Stimulated activated CD4-positive, alpha-beta T cell treated with anti-CD3 and anti-CD28 coated beads, TNF-alpha, amount 100 ng/mL, for 48 hours (primary cell): ENCODE measurements at regions not wholly inside any gene's neighbourhood (a gene's known extent, or its start where the extent isn't known, plus 50 kb on each side); places are given as distances from the start of the nearest gene placed in this dataset.
"Not testable (repeated sequence)": the region's sequence is repeated elsewhere in the genome, so short reads cannot be mapped to it uniquely, and the experiment has no call there.

ENCODE experiments used
- DNase-seq, 3 donors: peaks; one replicate each; pipeline ENCODE4 v3.0.0-alpha.2; 2020; ENCODE audit warnings: low read depth in 3 of 3

GRCh38 chr9:108041551-108041950 lies 552.0 kb upstream of the KLF4 start:
- no peak for DNase-seq

DNA sequence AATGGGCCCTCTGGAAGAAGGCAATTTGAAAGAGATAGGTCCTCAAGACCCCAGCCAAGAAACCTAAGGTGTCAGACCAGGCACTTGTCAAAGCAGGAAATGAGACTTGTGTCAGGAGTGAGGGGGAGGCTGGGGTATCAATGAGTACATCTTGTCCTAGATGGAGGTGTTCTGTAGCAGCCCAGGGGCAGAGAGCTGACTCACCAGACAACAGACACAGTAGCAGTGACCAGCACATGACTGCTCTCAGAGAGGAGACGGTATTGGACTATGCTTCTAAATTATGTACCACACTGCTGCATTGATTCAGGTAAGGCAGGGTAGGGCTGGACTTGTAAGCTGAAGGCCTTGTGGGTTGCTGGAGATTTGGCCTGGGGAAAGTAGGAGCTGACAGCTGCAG lies 551.2 kb upstream of the KLF4 start:
- no peak for DNase-seq

DNA sequence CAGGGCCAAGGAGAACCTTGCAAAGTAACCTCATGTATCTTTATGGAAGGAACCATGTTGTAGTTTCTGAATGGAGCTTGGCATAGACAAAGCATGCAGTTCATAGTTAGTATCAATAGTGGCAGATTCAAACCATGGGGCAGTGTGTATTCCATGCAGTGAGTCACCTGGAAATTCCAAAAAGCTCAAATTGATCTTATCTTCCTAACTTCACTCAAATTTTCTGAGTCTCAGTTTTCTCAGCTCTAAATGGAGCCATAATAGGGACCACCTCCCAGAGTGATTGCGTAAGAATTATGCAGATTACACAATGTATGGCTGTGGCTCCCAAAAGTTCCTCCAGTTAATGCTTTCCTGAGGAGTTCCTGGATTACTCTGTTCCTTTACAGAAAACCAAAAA lies 549.9 kb upstream of the KLF4 start:
- DNase-seq = no peak

GRCh38 chr9:108039012-108039411 lies 549.4 kb upstream of the KLF4 start:
- DNase-seq = no peak

DNA sequence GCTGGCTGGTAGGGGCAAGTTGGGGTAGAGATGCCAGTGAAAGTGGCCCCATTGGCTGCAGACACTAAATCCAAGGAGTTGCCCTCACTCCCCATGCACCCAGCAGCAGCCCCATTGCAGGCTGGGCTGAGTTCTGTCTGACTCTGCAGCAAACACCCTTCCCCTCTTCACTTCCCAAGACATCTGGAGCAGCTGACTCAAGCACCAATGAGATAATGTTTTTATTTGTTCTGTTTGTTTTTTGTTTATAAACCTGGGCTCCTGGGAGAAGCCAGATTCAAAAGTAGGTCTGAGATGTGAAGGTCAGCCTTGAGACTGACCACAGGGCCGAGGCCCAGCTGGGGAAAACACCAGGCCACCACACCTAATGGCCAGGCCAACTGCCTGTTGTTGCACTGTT lies 545.9 kb upstream of the KLF4 start:
- no peak for DNase-seq

DNA sequence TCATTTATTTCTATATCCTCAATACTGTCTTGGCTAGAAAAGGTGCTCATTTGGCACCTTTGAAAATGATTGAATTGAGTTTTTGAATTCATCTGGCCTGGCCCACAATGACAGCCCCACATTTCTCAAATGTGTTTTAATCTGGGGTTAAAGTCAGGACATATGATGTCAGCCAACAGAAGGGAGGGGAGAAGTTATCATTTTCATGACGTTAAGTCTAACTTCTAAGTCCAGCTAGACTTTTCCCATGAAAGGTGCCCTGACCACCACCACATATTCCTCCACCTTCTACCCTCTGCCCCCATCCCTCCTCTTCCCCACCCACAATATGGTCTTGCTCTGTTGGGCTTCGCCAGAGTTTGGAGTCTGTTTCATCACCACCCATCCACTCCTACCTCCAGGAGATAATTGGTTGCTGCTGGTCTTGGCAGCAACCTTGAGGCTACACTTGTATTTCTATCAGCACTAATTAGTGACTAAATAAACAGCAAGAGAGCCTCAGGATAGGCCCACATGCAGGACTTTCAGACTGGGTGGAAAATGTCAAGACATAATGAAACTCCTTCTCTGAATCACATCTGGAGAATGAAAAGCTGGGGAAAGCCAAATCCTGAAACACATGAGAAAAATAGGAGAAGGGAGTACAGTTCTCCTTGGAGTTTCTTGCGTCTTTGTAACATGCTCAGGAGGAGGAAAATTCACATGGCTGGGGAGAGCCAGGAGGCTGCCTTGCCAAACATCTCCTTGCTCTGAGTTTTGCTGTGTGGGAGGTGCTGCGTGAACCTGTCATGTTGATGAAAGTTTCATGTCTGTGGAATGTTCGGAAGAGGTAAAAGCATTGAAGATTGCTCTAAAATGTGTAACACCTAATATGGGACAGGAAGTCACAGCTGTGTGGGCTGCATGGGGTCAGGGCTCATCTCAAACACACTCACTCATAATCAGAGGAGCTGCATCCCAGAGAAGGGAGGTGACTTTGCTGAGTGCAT lies 544.7 kb upstream of the KLF4 start:
- DNase-seq = no peak

GRCh38 chr9:108032079-108032478 lies 542.5 kb upstream of the KLF4 start:
- DNase-seq = not testable (repeated sequence)

DNA sequence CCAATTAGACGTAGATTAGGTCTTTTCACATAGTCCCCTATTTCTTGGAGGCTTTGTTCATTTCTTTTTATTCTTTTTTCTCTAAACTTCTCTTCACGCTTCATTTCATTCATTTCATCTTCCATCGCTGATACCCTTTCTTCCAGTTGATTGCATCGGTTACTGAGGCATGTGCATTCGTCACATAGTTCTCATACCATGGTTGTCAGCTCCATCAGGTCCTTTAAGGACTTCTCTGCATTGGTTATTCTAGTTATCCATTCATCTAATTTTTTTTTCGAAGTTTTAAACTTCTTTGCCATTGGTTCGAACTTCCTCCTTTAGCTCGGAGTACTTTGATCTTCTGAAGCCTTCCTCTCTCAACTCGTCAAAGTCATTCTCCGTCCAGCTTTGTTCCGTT lies 541.7 kb upstream of the KLF4 start:
- not testable (repeated sequence) for DNase-seq

GRCh38 chr9:108026718-108027117 lies 537.1 kb upstream of the KLF4 start:
- DNase-seq = not testable (repeated sequence)

GRCh38 chr9:108024604-108025003 lies 535.0 kb upstream of the KLF4 start:
- no peak for DNase-seq

DNA sequence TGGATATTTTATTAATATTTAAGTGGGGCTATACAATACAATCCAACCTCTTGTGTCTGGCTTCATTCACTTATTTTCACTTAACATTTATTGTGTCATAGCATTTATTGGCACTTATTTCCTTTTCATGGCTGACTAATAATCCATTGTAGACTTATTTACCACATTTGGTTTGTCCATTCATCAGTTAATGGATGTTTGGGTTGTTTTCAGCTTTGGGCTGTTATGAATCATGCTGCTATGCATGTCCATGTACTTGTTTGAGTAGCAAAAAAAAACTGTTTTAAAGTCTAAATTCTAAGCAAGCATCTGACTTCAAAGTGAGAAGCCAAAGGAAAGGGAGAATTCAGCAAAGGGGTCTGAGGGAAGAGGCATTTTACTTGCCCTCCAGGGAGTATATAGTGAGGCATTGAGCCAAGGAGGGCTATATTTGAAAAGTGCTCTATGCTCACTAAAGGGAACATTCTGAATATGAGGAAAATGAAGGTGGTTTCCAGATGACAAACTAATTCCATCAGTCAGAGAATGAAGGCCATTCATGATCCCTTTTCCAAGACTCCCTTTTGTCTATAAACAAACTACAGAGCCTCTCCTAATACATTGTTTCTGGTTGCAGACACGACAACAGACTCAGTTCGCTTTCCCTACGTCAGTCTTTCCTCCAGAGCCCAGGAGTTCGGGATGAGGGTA lies 532.8 kb upstream of the KLF4 start:
- no peak for DNase-seq

DNA sequence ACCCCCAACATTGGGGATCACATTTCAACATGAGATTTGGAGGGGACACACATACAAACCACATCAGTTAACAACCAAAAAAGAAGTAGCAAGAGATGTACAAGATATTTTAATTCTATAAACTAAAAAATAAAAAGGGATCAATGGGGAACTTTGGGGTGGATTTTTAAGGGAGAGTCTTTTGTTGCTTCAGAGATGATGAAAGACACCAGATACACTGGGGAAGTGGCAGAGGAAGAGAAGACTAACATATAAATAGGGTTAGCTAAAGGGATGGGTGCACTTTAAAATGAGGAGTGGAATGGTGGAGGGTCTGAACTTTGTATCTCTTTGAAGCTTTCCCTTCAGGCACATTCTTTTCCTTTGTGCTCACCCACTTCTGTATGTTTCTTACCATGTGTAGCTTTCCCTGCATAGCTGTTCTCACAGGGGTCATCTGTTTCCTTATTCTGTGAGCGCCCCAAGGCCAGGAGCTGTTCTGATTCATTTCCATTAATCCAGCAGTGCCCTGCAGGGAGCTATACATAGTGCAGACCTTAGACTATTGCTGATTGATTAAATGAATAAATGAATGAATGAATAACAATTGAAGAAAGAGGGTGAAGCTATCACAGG lies 531.6 kb upstream of the KLF4 start:
- DNase-seq = no peak

- DNase-seq = no peak
Measured at GRCh38 chr9:108019821-108020220, 530.3 kb upstream of the KLF4 start.

DNA sequence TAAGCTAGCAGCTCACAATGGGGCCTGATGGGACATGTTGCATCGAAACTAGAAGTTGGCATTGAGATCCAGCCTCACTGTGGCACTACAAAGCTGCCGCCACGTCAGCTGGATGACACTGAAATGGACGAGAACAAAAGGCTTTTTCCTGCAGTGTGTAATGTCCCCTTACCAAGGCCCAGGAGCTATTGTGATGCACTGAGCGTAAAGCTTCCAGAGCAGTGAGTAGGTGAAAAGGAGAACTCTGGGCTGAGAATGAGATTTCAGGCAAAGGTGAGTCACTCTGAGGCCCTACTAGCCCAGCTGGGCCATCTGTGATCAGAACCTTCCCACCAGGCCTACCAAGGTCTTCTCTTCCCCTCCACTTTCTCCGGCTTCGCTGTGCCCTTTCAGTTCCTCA lies 528.1 kb upstream of the KLF4 start:
- no peak for DNase-seq

- no peak for DNase-seq
Measured at GRCh38 chr9:108016446-108016845, 526.9 kb upstream of the KLF4 start.

DNA sequence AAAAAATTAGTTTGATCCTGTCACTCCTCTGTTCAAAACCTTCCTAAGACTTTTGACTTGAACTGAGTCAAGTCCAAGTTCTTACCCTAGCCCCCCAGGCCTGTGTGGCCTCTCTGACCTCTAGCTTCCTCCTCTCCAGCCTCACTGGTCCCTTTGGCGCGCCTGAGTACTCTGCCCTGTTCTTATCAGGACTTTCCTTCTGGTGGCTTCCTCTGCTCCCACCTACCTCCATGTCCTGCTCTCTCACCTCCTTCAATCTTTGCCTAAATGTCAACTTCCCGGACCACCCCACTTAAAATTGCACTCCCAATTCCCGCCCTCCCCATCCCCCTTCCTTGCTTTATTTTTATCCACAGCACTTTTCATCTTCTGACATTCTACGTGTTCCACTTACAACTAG lies 526.1 kb upstream of the KLF4 start:
- no peak for DNase-seq

DNA sequence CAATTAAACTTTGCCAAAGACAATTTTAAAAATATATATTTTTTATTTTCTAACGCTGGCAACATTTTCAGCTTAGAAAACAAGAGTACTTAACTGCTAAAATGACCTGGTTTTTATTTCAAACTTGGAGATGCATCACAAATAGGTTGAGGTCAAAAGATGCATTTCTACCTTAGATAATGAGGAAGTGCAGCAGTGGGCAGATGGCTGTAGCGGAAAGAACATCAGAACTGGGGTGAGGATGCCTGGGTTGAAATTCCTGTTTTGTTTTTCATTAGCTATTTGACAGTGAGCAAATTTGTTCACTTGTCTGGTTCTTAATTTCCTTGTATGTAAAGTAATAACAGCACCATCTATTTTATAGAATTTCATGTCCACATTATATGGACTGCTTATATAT lies 524.8 kb upstream of the KLF4 start:
- no peak for DNase-seq

- no peak for DNase-seq
Measured at GRCh38 chr9:108012886-108013665, 523.5 kb upstream of the KLF4 start.

GRCh38 chr9:108012405-108012804 lies 522.8 kb upstream of the KLF4 start:
- no peak for DNase-seq

DNA sequence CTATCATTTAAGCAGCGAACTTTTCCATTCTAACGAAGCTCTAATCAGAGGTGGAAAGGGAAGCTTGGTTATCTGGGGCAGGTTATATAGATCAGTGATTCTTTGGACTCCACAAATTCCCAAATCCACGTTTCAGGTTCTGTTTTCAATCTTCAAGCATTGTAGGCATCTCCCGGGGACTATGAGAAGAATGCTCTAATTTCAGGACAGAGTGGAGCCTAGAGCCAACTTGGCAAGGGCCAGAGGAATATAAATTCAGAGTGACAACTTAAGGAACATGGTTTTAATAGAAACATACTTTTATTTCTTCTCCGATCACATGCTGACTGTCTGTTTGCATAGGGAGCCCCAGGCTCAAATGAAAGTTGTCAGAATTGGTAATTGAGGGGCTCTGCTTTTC lies 514.0 kb upstream of the KLF4 start:
- no peak for DNase-seq

DNA sequence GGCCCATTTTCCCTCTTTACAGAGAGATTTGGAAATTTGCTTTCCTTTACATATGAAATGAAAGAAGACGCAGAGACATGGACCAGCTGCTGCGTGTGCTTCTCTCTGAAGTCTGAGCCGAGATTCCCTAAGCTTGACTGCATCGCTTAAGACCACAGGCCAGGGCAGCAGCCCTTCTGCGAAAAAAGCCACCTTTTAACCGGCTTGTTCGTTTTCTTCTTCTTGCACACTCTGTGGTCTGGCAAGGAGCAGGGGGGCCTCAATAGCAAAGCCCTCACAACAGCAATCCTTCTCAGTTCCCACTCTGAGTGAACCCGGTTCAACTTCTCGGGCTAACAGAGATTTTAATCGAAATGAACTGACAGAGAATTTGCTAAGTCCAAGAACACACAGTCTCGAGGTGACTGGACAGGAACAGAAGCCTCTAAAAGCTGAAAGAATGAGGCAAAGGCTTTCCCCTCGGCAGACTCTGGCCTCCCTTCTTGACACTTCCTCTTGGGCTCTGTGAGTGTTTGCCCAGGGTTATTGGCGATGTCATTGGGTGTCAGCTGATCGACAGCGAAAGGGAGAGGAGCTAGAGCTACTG lies 512.9 kb upstream of the KLF4 start:
- no peak for DNase-seq
